RPMI7951 (cell line): ENCODE measurements at regions not wholly inside any gene's neighbourhood (a gene's known extent, or its start where the extent isn't known, plus 50 kb on each side); places are given as distances from the start of the nearest gene placed in this dataset.

Experiments used
- DNase-seq: peaks from one replicate; pipeline ENCODE4 v3.0.0-alpha.2; 2012; ENCODE audit warnings: low read depth

- no peak for DNase-seq
Measured at GRCh38 chr11:134763030-134763388, 351.0 kb upstream of the B3GAT1 start.

- no peak for DNase-seq
Measured at GRCh38 chr11:134762248-134763029, 350.4 kb upstream of the B3GAT1 start.

GRCh38 chr11:134761926-134762247 lies 349.8 kb upstream of the B3GAT1 start:
- DNase-seq = no peak

- no peak for DNase-seq
Measured at GRCh38 chr11:134761386-134761785, 349.3 kb upstream of the B3GAT1 start.

GRCh38 chr11:134760957-134761356 lies 348.9 kb upstream of the B3GAT1 start:
- no peak for DNase-seq

GRCh38 chr11:134760299-134760698 lies 348.3 kb upstream of the B3GAT1 start:
- DNase-seq = no peak

- DNase-seq = no peak
Measured at GRCh38 chr11:134759855-134760254, 347.8 kb upstream of the B3GAT1 start.

GRCh38 chr11:134759274-134759673 lies 347.2 kb upstream of the B3GAT1 start:
- DNase-seq = no peak

- DNase-seq = no peak
Measured at GRCh38 chr11:134758342-134758931, 346.4 kb upstream of the B3GAT1 start.

GRCh38 chr11:134757633-134758032 lies 345.6 kb upstream of the B3GAT1 start:
- DNase-seq = no peak

GRCh38 chr11:134756811-134757540 lies 344.9 kb upstream of the B3GAT1 start:
- no peak for DNase-seq

GRCh38 chr11:134755535-134755934 lies 343.5 kb upstream of the B3GAT1 start:
- DNase-seq = no peak

- no peak for DNase-seq
Measured at GRCh38 chr11:134754521-134755198, 342.6 kb upstream of the B3GAT1 start.

- DNase-seq = no peak
Measured at GRCh38 chr11:134753771-134754520, 341.9 kb upstream of the B3GAT1 start.

- DNase-seq = no peak
Measured at GRCh38 chr11:134752964-134753770, 341.1 kb upstream of the B3GAT1 start.

GRCh38 chr11:134752526-134752925 lies 340.5 kb upstream of the B3GAT1 start:
- DNase-seq = no peak

GRCh38 chr11:134751766-134752165 lies 339.7 kb upstream of the B3GAT1 start:
- DNase-seq = no peak

GRCh38 chr11:134751031-134751585 lies 339.1 kb upstream of the B3GAT1 start:
- no peak for DNase-seq

GRCh38 chr11:134750619-134751018 lies 338.6 kb upstream of the B3GAT1 start:
- no peak for DNase-seq

GRCh38 chr11:134749040-134749839 lies 337.2 kb upstream of the B3GAT1 start:
- DNase-seq = no peak
